Effector CD8-positive, alpha-beta T cell (primary cell): ENCODE measurements at regions not wholly inside any gene's neighbourhood (a gene's known extent, or its start where the extent isn't known, plus 50 kb on each side); places are given as distances from the start of the nearest gene placed in this dataset.
"Not testable (repeated sequence)": the region's sequence is repeated elsewhere in the genome, so short reads cannot be mapped to it uniquely, and the experiment has no call there.

Experiments used
- DNase-seq: peaks from one replicate; lab custom pipeline; 2025; lab: John Stamatoyannopoulos, UW

GRCh38 chr2:238502088-238502810, 75.5 kb downstream of the ASB1 start:
- no peak for DNase-seq

- no peak for DNase-seq
These were observed 76.4 kb downstream of the ASB1 start for GRCh38 chr2:238502956-238503791.

- DNase-seq = no peak
These were observed 77.6 kb downstream of the ASB1 start for GRCh38 chr2:238504181-238504931.

- no peak for DNase-seq
These were observed 78.6 kb downstream of the ASB1 start for GRCh38 chr2:238505119-238505891.

GRCh38 chr2:238505892-238506280, 79.2 kb downstream of the ASB1 start:
- no peak for DNase-seq

GRCh38 chr2:238506371-238507068, 79.8 kb downstream of the ASB1 start:
- no peak for DNase-seq

GRCh38 chr2:238507836-238508235, 81.1 kb downstream of the ASB1 start:
- DNase-seq = no peak

- DNase-seq = no peak
These were observed 82.6 kb downstream of the ASB1 start for GRCh38 chr2:238509151-238509835.

GRCh38 chr2:238509903-238510302, 83.2 kb downstream of the ASB1 start:
- no peak for DNase-seq

- DNase-seq = no peak
These were observed 84.3 kb downstream of the ASB1 start for GRCh38 chr2:238510911-238511613.

GRCh38 chr2:238511614-238511950, 84.9 kb downstream of the ASB1 start:
- DNase-seq = no peak

- no peak for DNase-seq
These were observed 85.6 kb downstream of the ASB1 start for GRCh38 chr2:238512247-238512867.

- DNase-seq = no peak
These were observed 86.6 kb downstream of the ASB1 start for GRCh38 chr2:238513346-238513745.

- DNase-seq = not testable (repeated sequence)
These were observed 87.3 kb downstream of the ASB1 start for GRCh38 chr2:238514024-238514423.

- no peak for DNase-seq
These were observed 88.7 kb downstream of the ASB1 start for GRCh38 chr2:238515377-238515776.

GRCh38 chr2:238517209-238517608, 90.5 kb downstream of the ASB1 start:
- no peak for DNase-seq

GRCh38 chr2:238518172-238518820, 91.6 kb downstream of the ASB1 start:
- no peak for DNase-seq

- DNase-seq = no peak
These were observed 92.1 kb downstream of the ASB1 start for GRCh38 chr2:238518821-238519186.

- no peak for DNase-seq
These were observed 93.7 kb downstream of the ASB1 start for GRCh38 chr2:238520359-238520886.
